GM12878 (cell line): ENCODE measurements at regions not wholly inside any gene's neighbourhood (a gene's known extent, or its start where the extent isn't known, plus 50 kb on each side); places are given as distances from the start of the nearest gene placed in this dataset.
A peak's percentile ranks its signal among the peaks of the same experiment; 100 is the strongest.

Experiments
- DPF2 ChIP-seq: fragments of 450-650 bp; IDR thresholded peaks from 2 replicates; pipeline ENCODE4 v1.6.1; 2017; ENCODE audit warnings: mild to moderate bottlenecking
- GABPA ChIP-seq: IDR thresholded peaks from 2 replicates; pipeline ENCODE4 v1.6.1; 2014; ENCODE audit warnings: antibody characterized with exemption, low read depth, mild to moderate bottlenecking, inconsistent platforms
- HCFC1 ChIP-seq: fragments of 150-350 bp; IDR thresholded peaks from 2 replicates; pipeline ENCODE4 v1.6.1; 2014; ENCODE audit warnings: low read length
- HDGF ChIP-seq: fragments of 450-650 bp; IDR thresholded peaks from 2 replicates; pipeline ENCODE4 v1.6.1; 2016; ENCODE audit warnings: antibody characterized with exemption
- IKZF2 ChIP-seq, 2 experiments: fragments of 450-650 bp; IDR thresholded peaks; 2 replicates each; pipeline ENCODE4 v1.6.1; 2017; ENCODE audit warnings: mild to moderate bottlenecking in 2 of 2, moderate library complexity in 2 of 2
- KAT2A ChIP-seq: conservative IDR thresholded peaks from 2 replicates; pipeline ENCODE4 v1.6.1; 2011; ENCODE audit warnings: low read depth, low read length; ENCODE audit not compliant: control insufficient read depth
- KDM1A ChIP-seq: fragments of 200-600 bp; sonication (generic); IDR thresholded peaks from 2 replicates; pipeline ENCODE4 v1.6.1; 2016; ENCODE audit warnings: borderline replicate concordance
- MYC ChIP-seq: IDR thresholded peaks from 2 replicates; pipeline ENCODE4 v1.6.1; 2011; ENCODE audit warnings: mild to moderate bottlenecking, low read length, moderate library complexity, inconsistent platforms; ENCODE audit not compliant: insufficient read depth, insufficient replicate concordance, insufficient read length, severe bottlenecking
- PAX5 ChIP-seq: IDR thresholded peaks from 2 replicates; pipeline ENCODE4 v1.6.1; 2011; ENCODE audit warnings: low read depth, low read length, borderline replicate concordance
- POU2F2 ChIP-seq: IDR thresholded peaks from 3 replicates; pipeline ENCODE4 v1.6.1; 2011; ENCODE audit warnings: low read depth, mild to moderate bottlenecking, low read length, borderline replicate concordance
- RAD51 ChIP-seq: fragments of 450-650 bp; IDR thresholded peaks from 2 replicates; pipeline ENCODE4 v1.6.1; 2016; ENCODE audit warnings: moderate library complexity, mild to moderate bottlenecking, inconsistent platforms
- RBBP5 ChIP-seq: fragments of 200-600 bp; sonication (generic); conservative IDR thresholded peaks from 2 replicates; pipeline ENCODE4 v1.6.1; 2016
- RCOR1 ChIP-seq: conservative IDR thresholded peaks from 2 replicates; pipeline ENCODE4 v1.6.1; 2012; ENCODE audit warnings: low read depth, low read length, improper control_type of control experiment
- RELA ChIP-seq: fragments of 450-650 bp; IDR thresholded peaks from 2 replicates; pipeline ENCODE4 v1.8.0; 2014; ENCODE audit warnings: borderline replicate concordance; ENCODE audit not compliant: partially characterized antibody
- SIN3A ChIP-seq: IDR thresholded peaks from 2 replicates; pipeline ENCODE4 v1.6.1; 2012; ENCODE audit warnings: low read depth, low read length, improper control_type of control experiment
- SMAD5 ChIP-seq: IDR thresholded peaks from 2 replicates; pipeline ENCODE4 v1.6.1; 2016; ENCODE audit warnings: antibody characterized with exemption, low read depth
- SPI1 ChIP-seq: IDR thresholded peaks from 2 replicates; pipeline ENCODE4 v1.6.1; 2011; ENCODE audit warnings: low read depth, mild to moderate bottlenecking, low read length, moderate library complexity, borderline replicate concordance; ENCODE audit not compliant: insufficient read depth
- TARDBP ChIP-seq: IDR thresholded peaks from 2 replicates; pipeline ENCODE4 v1.6.1; 2016; ENCODE audit warnings: borderline replicate concordance
- TCF3 ChIP-seq: IDR thresholded peaks from 2 replicates; pipeline ENCODE4 v1.6.1; 2012; ENCODE audit warnings: low read depth, mild to moderate bottlenecking, low read length, borderline replicate concordance; ENCODE audit not compliant: insufficient read depth
- YBX1 ChIP-seq: fragments of 450-650 bp; IDR thresholded peaks from 2 replicates; pipeline ENCODE4 v1.6.1; 2016; ENCODE audit warnings: antibody characterized with exemption
- ZNF24 ChIP-seq: fragments of 450-650 bp; IDR thresholded peaks from 2 replicates; pipeline ENCODE4 v1.6.1; 2017; ENCODE audit warnings: antibody characterized with exemption, mild to moderate bottlenecking
- ZSCAN29 ChIP-seq: fragments of 450-650 bp; IDR thresholded peaks from 2 replicates; pipeline ENCODE4 v1.6.1; 2017; ENCODE audit warnings: mild to moderate bottlenecking, moderate library complexity
- TF ChIP-seq, protein P1 (sequence below): fragments of 450-650 bp; IDR thresholded peaks from 2 replicates; pipeline ENCODE4 v1.6.1; 2017; ENCODE audit warnings: low read depth, mild to moderate bottlenecking, moderate library complexity
- TF ChIP-seq, protein P2 (sequence below): IDR thresholded peaks from 2 replicates; pipeline ENCODE4 v1.6.1; 2012; ENCODE audit warnings: low read depth, low read length, improper control_type of control experiment
- TF ChIP-seq, protein P3 (sequence below): IDR thresholded peaks from 2 replicates; pipeline ENCODE4 v1.6.1; 2012; ENCODE audit warnings: mild to moderate bottlenecking, low read depth, low read length
- TF ChIP-seq, protein P4 (sequence below): fragments of 450-650 bp; IDR thresholded peaks from 2 replicates; pipeline ENCODE4 v1.6.1; 2016; ENCODE audit warnings: mild to moderate bottlenecking

DNA sequence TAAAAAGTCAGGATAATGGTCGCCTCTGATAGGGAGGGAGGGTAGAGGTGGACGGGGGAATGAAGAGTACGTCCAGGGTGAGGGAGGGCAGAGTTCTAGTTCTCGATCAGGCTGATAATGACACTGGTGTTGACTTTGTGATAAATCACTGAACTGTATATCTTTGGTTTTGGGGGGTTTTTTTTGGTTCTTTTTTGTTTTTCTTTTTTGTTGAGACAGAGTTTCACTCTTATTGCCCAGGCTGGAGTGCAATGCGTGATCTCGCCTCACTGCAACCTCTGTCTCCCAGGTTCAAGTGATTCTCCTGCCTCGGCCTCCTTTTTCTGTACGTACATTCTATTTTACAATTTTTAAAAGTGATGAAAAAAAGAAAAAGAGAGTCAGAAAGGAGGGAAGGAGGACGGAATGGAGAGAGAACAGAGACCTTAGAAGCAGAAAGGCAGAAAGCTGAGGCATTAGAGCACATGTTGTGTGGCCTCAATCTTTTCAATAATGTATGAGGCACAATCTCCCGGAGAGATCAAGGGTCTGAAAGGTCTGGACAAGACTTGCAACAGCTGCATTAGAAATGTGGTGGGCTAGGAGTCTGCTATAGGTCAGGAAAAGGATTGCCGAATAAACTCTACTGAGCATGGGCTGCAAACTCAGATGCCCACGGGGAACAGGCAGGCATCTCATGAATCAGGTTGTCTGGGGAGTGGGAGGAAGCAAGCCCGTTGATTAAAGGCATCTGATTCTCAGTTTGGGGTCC lies 174.8 kb downstream of the TOMM20 start (continued):
- TF ChIP-seq GABPA (no peak), TARDBP (no peak), HDGF (0 out of 2 replicates have a peak, but pooled peaks have one; percentile 8), YBX1 (no peak; the same call in 1 of the 2 replicates), TCF3 (no peak), RCOR1 (no peak), POU2F2 (no peak), SMAD5 (no peak), ZSCAN29 (no peak), DPF2 (0 out of 2 replicates have a peak, but pooled peaks have one; percentile 11), MYC (no peak), SPI1 (no peak), KDM1A (no peak), PAX5 (peak; percentile 28; the same call in 1 of the 2 replicates), RELA (no peak), SIN3A (no peak), ZNF24 (0 out of 2 replicates have a peak, but pooled peaks have one; percentile 15), IKZF2 (IDR thresholded peaks at IDR 0.05) (peak; percentile 20 to 22; a peak in 2 of 4 replicates), KAT2A (no peak), RBBP5 (no peak), RAD51 (no peak), HCFC1 (no peak)
- TF ChIP-seq, protein P1, sequence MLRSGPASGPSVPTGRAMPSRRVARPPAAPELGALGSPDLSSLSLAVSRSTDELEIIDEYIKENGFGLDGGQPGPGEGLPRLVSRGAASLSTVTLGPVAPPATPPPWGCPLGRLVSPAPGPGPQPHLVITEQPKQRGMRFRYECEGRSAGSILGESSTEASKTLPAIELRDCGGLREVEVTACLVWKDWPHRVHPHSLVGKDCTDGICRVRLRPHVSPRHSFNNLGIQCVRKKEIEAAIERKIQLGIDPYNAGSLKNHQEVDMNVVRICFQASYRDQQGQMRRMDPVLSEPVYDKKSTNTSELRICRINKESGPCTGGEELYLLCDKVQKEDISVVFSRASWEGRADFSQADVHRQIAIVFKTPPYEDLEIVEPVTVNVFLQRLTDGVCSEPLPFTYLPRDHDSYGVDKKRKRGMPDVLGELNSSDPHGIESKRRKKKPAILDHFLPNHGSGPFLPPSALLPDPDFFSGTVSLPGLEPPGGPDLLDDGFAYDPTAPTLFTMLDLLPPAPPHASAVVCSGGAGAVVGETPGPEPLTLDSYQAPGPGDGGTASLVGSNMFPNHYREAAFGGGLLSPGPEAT, result peak; percentile 45; the same call in 1 of the 2 replicates
- TF ChIP-seq, protein P2, sequence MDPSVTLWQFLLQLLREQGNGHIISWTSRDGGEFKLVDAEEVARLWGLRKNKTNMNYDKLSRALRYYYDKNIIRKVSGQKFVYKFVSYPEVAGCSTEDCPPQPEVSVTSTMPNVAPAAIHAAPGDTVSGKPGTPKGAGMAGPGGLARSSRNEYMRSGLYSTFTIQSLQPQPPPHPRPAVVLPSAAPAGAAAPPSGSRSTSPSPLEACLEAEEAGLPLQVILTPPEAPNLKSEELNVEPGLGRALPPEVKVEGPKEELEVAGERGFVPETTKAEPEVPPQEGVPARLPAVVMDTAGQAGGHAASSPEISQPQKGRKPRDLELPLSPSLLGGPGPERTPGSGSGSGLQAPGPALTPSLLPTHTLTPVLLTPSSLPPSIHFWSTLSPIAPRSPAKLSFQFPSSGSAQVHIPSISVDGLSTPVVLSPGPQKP, result no peak
- TF ChIP-seq, protein P3, sequence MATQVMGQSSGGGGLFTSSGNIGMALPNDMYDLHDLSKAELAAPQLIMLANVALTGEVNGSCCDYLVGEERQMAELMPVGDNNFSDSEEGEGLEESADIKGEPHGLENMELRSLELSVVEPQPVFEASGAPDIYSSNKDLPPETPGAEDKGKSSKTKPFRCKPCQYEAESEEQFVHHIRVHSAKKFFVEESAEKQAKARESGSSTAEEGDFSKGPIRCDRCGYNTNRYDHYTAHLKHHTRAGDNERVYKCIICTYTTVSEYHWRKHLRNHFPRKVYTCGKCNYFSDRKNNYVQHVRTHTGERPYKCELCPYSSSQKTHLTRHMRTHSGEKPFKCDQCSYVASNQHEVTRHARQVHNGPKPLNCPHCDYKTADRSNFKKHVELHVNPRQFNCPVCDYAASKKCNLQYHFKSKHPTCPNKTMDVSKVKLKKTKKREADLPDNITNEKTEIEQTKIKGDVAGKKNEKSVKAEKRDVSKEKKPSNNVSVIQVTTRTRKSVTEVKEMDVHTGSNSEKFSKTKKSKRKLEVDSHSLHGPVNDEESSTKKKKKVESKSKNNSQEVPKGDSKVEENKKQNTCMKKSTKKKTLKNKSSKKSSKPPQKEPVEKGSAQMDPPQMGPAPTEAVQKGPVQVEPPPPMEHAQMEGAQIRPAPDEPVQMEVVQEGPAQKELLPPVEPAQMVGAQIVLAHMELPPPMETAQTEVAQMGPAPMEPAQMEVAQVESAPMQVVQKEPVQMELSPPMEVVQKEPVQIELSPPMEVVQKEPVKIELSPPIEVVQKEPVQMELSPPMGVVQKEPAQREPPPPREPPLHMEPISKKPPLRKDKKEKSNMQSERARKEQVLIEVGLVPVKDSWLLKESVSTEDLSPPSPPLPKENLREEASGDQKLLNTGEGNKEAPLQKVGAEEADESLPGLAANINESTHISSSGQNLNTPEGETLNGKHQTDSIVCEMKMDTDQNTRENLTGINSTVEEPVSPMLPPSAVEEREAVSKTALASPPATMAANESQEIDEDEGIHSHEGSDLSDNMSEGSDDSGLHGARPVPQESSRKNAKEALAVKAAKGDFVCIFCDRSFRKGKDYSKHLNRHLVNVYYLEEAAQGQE, result no peak
- TF ChIP-seq, protein P4, sequence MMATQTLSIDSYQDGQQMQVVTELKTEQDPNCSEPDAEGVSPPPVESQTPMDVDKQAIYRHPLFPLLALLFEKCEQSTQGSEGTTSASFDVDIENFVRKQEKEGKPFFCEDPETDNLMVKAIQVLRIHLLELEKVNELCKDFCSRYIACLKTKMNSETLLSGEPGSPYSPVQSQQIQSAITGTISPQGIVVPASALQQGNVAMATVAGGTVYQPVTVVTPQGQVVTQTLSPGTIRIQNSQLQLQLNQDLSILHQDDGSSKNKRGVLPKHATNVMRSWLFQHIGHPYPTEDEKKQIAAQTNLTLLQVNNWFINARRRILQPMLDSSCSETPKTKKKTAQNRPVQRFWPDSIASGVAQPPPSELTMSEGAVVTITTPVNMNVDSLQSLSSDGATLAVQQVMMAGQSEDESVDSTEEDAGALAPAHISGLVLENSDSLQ, result peak; percentile 38; the same call in 1 of the 2 replicates
